Neural progenitor cell (in vitro differentiated cells): ENCODE measurements at regions not wholly inside any gene's neighbourhood (a gene's known extent, or its start where the extent isn't known, plus 50 kb on each side); places are given as distances from the start of the nearest gene placed in this dataset.

Experiments
- DNase-seq: peaks from one replicate; pipeline ENCODE4 v3.0.0-alpha.2; 2016; ENCODE audit warnings: low spot score
- H2AFZ ChIP-seq: fragments of 200-600 bp; sonication (generic); replicated peaks from 2 replicates; pipeline ENCODE4 v1.6.1; 2016; ENCODE audit warnings: antibody characterized with exemption
- H3F3A ChIP-seq: fragments of 200-600 bp; sonication (generic); 2 replicates; pipeline ENCODE4 v1.6.1; 2016; ENCODE audit warnings: antibody characterized with exemption, low read depth
- H3K27ac ChIP-seq: fragments of 200-600 bp; sonication (generic); 2 replicates; pipeline ENCODE4 v1.5.1; 2016; ENCODE audit warnings: mild to moderate bottlenecking
- H3K27me3 ChIP-seq: fragments of 200-600 bp; sonication (generic); 2 replicates; pipeline ENCODE4 v1.6.1; 2016; ENCODE audit warnings: mild to moderate bottlenecking, moderate library complexity
- H3K36me3 ChIP-seq: fragments of 200-600 bp; sonication (generic); 2 replicates; pipeline ENCODE4 v1.5.1; 2016
- H3K4me1 ChIP-seq: fragments of 200-600 bp; sonication (generic); 2 replicates; pipeline ENCODE4 v1.6.1; 2016; ENCODE audit warnings: mixed run types
- H3K4me2 ChIP-seq: fragments of 200-600 bp; sonication (generic); 2 replicates; pipeline ENCODE4 v1.6.1; 2016
- H3K4me3 ChIP-seq: fragments of 200-600 bp; sonication (generic); 2 replicates; pipeline ENCODE4 v1.5.1; 2016
- H3K79me2 ChIP-seq: fragments of 200-600 bp; sonication (generic); 2 replicates; pipeline ENCODE4 v1.6.1; 2016; ENCODE audit warnings: low read depth
- H3K9ac ChIP-seq: fragments of 200-600 bp; sonication (generic); 2 replicates; pipeline ENCODE4 v1.6.1; 2016
- H3K9me3 ChIP-seq: fragments of 200-600 bp; sonication (generic); 2 replicates; pipeline ENCODE4 v1.5.1; 2016; ENCODE audit warnings: low read depth
- H4K20me1 ChIP-seq: fragments of 200-600 bp; sonication (generic); 2 replicates; pipeline ENCODE4 v1.6.1; 2016; ENCODE audit warnings: low read depth
- H3K27ac Mint-ChIP-seq: 3 replicates; pipeline ENCODE4 v1.8.0; 2021; ENCODE audit warnings: mixed read lengths
- H3K27me3 Mint-ChIP-seq: 2 replicates; pipeline ENCODE4 v1.8.0; 2022; ENCODE audit warnings: low read depth, mild to moderate bottlenecking, inconsistent platforms, moderate library complexity, mixed read lengths; ENCODE audit not compliant: insufficient read depth
- H3K36me3 Mint-ChIP-seq: 3 replicates; pipeline ENCODE4 v1.8.0; 2021; ENCODE audit warnings: mixed read lengths
- H3K4me1 Mint-ChIP-seq: 3 replicates; pipeline ENCODE4 v1.8.0; 2021; ENCODE audit warnings: mixed read lengths
- H3K4me3 Mint-ChIP-seq: 3 replicates; pipeline ENCODE4 v1.8.0; 2021; ENCODE audit warnings: mild to moderate bottlenecking, moderate library complexity, mixed read lengths
- H3K9me3 Mint-ChIP-seq: 3 replicates; pipeline ENCODE4 v1.8.0; 2020; ENCODE audit warnings: mixed read lengths
- CTCF ChIP-seq: fragments of 200-600 bp; sonication (generic); IDR thresholded peaks from 2 replicates; pipeline ENCODE4 v1.5.1; 2017; ENCODE audit warnings: antibody characterized with exemption, mild to moderate bottlenecking
- EZH2 ChIP-seq: fragments of 200-600 bp; sonication (generic); IDR thresholded peaks from 2 replicates; pipeline ENCODE4 v1.6.1; 2017; ENCODE audit warnings: antibody characterized with exemption, mild to moderate bottlenecking, moderate library complexity
- EZH2phosphoT487 ChIP-seq: fragments of 200-600 bp; sonication (generic); IDR thresholded peaks from 2 replicates; pipeline ENCODE4 v1.6.1; 2017; ENCODE audit warnings: antibody characterized with exemption

GRCh38 chr12:42010715-42011114 is 134.0 kb downstream of the GXYLT1 start:
- no peak for DNase-seq
- TF ChIP-seq EZH2phosphoT487 (no peak), EZH2 (no peak), CTCF (no peak)
- Mint-ChIP-seq H3K27me3 (peaks cover 3% of the 10 kb centered on the region), H3K9me3 (no peaks in the 10 kb centered on the region), H3K36me3 (no peaks in the 10 kb centered on the region), H3K27ac (no peak overlapping the region), H3K4me3 (no peak overlapping the region), H3K4me1 (peaks cover 27% of the 10 kb centered on the region)
- Histone ChIP-seq H3K9me3 (no peaks in the 10 kb centered on the region), H3K79me2 (no peaks in the 10 kb centered on the region), H3K9ac (no peak overlapping the region), H3F3A (peaks cover 15% of the 10 kb centered on the region), H3K4me2 (no peak overlapping the region), H3K27me3 (no peaks in the 10 kb centered on the region), H3K4me3 (no peak overlapping the region), H3K36me3 (no peaks in the 10 kb centered on the region), H4K20me1 (no peaks in the 10 kb centered on the region), H3K27ac (no peak overlapping the region), H2AFZ (no peak overlapping the region), H3K4me1 (peaks cover 36% of the 10 kb centered on the region)

DNA sequence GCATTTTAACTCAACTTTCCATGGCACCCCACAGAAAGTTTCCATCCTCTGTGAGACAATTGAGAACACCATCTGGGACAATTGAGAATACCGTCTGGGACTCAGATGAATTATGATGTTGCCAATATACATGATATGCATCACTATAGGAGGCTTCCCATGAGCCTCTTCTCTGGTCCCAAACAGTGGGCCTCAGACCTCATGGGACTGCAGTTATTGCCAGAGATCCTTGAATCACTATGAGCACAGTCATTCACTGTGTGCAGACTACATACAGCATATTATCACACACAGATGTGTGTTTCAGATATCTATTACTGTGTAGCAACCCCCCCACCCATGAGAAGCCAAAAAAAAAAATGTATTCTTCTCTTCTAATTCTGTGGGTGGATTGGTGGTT is 134.4 kb downstream of the GXYLT1 start:
- H3K27me3 Mint-ChIP-seq: peaks cover 3% of the 10 kb centered on the region
- no peak overlapping the region for H3K27ac Mint-ChIP-seq
- DNase-seq: no peak
- H3K9me3 ChIP-seq: no peaks in the 10 kb centered on the region
- H2AFZ ChIP-seq: no peak overlapping the region
- H3K4me1 Mint-ChIP-seq: peaks cover 23% of the 10 kb centered on the region
- H3K4me3 ChIP-seq: no peak overlapping the region
- H3K4me2 ChIP-seq: no peak overlapping the region
- H3K36me3 ChIP-seq: no peaks in the 10 kb centered on the region
- no peak overlapping the region for H3K4me3 Mint-ChIP-seq
- no peaks in the 10 kb centered on the region for H3K27me3 ChIP-seq
- no peak overlapping the region for H3K9ac ChIP-seq
- peaks cover 31% of the 10 kb centered on the region for H3K4me1 ChIP-seq
- no peaks in the 10 kb centered on the region for H3K79me2 ChIP-seq
- TF ChIP-seq EZH2 (no peak), CTCF (no peak)
- no peak overlapping the region for H3K27ac ChIP-seq
- peaks cover 13% of the 10 kb centered on the region for H3F3A ChIP-seq
- no peaks in the 10 kb centered on the region for H3K36me3 Mint-ChIP-seq
- H3K9me3 Mint-ChIP-seq: no peaks in the 10 kb centered on the region
- H4K20me1 ChIP-seq: no peaks in the 10 kb centered on the region

DNA sequence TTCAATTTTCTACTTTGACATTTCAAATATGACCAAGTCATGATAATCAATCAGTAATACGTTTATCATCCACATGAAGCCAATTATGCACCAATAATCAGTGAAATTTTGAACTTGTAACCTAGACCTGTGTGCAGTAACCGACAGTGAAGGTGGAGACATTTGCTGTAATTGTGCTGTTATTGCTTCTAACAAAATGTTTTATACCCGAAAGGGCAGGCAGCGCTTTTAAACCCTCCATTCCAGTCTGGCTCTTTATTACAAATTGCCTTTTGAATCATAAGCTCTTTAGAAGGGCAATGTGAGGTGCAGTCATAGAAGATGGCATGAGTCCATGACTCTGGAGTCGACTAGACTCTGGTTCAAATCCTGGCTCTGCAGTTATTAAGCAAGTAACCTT is 135.7 kb downstream of the GXYLT1 start:
- H3K4me3 ChIP-seq: no peak overlapping the region
- H3F3A ChIP-seq: peaks cover under 1% of the 10 kb centered on the region
- H3K9me3 ChIP-seq: no peaks in the 10 kb centered on the region
- no peaks in the 10 kb centered on the region for H3K79me2 ChIP-seq
- H3K4me3 Mint-ChIP-seq: no peak overlapping the region
- no peak overlapping the region for H3K9ac ChIP-seq
- H3K36me3 Mint-ChIP-seq: no peaks in the 10 kb centered on the region
- peaks cover 13% of the 10 kb centered on the region for H3K4me1 Mint-ChIP-seq
- no peak overlapping the region for H2AFZ ChIP-seq
- H3K9me3 Mint-ChIP-seq: no peaks in the 10 kb centered on the region
- H3K27ac Mint-ChIP-seq: no peak overlapping the region
- H3K27me3 ChIP-seq: no peaks in the 10 kb centered on the region
- H3K4me2 ChIP-seq: no peak overlapping the region
- H3K36me3 ChIP-seq: no peaks in the 10 kb centered on the region
- peaks cover 3% of the 10 kb centered on the region for H3K27me3 Mint-ChIP-seq
- no peak overlapping the region for H3K27ac ChIP-seq
- H4K20me1 ChIP-seq: no peaks in the 10 kb centered on the region
- peaks cover 19% of the 10 kb centered on the region for H3K4me1 ChIP-seq
- DNase-seq: no peak
- TF ChIP-seq CTCF (no peak), EZH2phosphoT487 (no peak), EZH2 (no peak)

GRCh38 chr12:42003031-42003430 is 141.6 kb downstream of the GXYLT1 start:
- H3K9me3 ChIP-seq: no peaks in the 10 kb centered on the region
- H3K4me3 ChIP-seq: no peak overlapping the region
- H3K27ac Mint-ChIP-seq: no peak overlapping the region

More at GRCh38 chr12:42003031-42003430, 141.6 kb downstream of the GXYLT1 start:
- no peaks in the 10 kb centered on the region for H3K79me2 ChIP-seq
- no peak overlapping the region for H3K27ac ChIP-seq
- no peak overlapping the region for H3K4me3 Mint-ChIP-seq
- no peaks in the 10 kb centered on the region for H3K9me3 Mint-ChIP-seq
- no peaks in the 10 kb centered on the region for H3F3A ChIP-seq
- peaks cover 5% of the 10 kb centered on the region for H3K27me3 Mint-ChIP-seq
- no peak overlapping the region for H3K9ac ChIP-seq
- H4K20me1 ChIP-seq: no peaks in the 10 kb centered on the region
- no peak for DNase-seq
- no peaks in the 10 kb centered on the region for H3K36me3 ChIP-seq
- TF ChIP-seq CTCF: no peak
- TF ChIP-seq EZH2phosphoT487: no peak
- TF ChIP-seq EZH2: no peak
- no peaks in the 10 kb centered on the region for H3K27me3 ChIP-seq
- peaks cover 4% of the 10 kb centered on the region for H3K4me1 Mint-ChIP-seq
- H2AFZ ChIP-seq: no peak overlapping the region
- no peaks in the 10 kb centered on the region for H3K36me3 Mint-ChIP-seq
- H3K4me1 ChIP-seq: no peaks in the 10 kb centered on the region
- no peak overlapping the region for H3K4me2 ChIP-seq
